C4-2B (cell line): ENCODE measurements at regions not wholly inside any gene's neighbourhood (a gene's known extent, or its start where the extent isn't known, plus 50 kb on each side); places are given as distances from the start of the nearest gene placed in this dataset.

Experiments used
- ZFX ChIP-seq: fragments of 450-650 bp; IDR thresholded peaks from 2 replicates; pipeline ENCODE4 v1.6.1; 2017
- TF ChIP-seq, protein P1 (sequence below): fragments of 450-650 bp; conservative IDR thresholded peaks from 2 replicates; pipeline ENCODE4 v1.5.1; 2017; ENCODE audit warnings: mild to moderate bottlenecking

DNA sequence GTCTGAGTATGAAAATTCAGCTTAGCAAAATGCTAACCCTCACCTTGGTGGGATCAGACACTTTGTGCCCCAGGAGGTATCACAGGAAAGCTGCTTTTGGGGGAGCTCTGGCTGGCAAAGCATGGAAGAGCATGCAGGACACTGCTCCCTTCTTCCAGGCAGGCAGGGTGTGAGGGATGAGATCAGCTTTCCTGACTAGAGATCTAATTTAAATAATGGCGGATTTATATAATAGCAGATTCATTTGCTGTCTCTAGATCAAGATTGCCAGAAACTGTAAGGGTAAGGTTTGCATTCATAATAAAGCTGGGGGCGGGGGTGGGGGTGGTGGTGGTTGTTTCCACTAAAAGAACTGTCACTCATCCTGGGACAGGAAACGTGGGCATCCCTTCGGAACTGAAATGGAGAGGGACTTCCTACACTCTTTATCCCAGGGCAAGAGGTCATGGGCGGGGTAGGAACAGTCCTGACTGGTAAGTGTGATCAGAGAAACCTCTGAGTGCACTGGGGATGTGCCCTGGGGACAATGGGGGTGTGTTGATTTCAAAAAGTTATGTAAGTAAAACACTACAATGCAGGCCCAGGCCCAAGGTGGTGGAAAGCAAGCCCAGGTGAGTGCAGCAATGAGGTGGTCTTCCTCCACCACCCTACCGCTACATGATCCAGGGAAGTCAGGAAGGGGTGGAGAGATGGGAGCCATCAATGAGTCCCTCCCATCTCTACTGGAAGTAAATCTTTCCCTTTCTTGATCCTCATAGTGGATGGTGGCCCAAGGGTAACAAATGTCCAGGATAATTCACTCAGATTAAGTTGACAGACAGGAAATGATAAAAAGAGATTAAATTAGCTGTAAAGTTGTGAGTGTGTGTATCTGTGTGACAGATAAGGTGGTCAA, 171.4 kb upstream of the SERPINE2 start:
- TF ChIP-seq, protein P1, sequence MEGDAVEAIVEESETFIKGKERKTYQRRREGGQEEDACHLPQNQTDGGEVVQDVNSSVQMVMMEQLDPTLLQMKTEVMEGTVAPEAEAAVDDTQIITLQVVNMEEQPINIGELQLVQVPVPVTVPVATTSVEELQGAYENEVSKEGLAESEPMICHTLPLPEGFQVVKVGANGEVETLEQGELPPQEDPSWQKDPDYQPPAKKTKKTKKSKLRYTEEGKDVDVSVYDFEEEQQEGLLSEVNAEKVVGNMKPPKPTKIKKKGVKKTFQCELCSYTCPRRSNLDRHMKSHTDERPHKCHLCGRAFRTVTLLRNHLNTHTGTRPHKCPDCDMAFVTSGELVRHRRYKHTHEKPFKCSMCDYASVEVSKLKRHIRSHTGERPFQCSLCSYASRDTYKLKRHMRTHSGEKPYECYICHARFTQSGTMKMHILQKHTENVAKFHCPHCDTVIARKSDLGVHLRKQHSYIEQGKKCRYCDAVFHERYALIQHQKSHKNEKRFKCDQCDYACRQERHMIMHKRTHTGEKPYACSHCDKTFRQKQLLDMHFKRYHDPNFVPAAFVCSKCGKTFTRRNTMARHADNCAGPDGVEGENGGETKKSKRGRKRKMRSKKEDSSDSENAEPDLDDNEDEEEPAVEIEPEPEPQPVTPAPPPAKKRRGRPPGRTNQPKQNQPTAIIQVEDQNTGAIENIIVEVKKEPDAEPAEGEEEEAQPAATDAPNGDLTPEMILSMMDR: no peak
- TF ChIP-seq ZFX: no peak
